ENCODE measurements at regions not wholly inside any gene's neighbourhood (a gene's known extent, or its start where the extent isn't known, plus 50 kb on each side); places are given as distances from the start of the nearest gene placed in this dataset.

GRCh38 chr4:129328162-129328561, 232.2 kb downstream of the C4orf33 start:
- TF ChIP-seq CHD1 (IDR thresholded peaks at IDR 0.05; ENCODE audit: low read depth, low read length) = no peak
- no peak for TF ChIP-seq MAZ (IDR thresholded peaks at IDR 0.05; ENCODE audit: borderline replicate concordance, low read depth, low read length)
- no peak for TF ChIP-seq MXI1 (IDR thresholded peaks at IDR 0.05; ENCODE audit: borderline replicate concordance, low read depth, low read length)
- no peak for TF ChIP-seq FOS (IDR thresholded peaks at IDR 0.05; ENCODE audit: low read depth, low read length)
- TF ChIP-seq POLR2A (IDR thresholded peaks at IDR 0.05; ENCODE audit: low read depth, low read length) = no peak
- TF ChIP-seq BHLHE40 (IDR thresholded peaks at IDR 0.05; ENCODE audit: low read depth, low read length) = no peak
- no peak for TF ChIP-seq RFX5 (IDR thresholded peaks at IDR 0.05; ENCODE audit: low read depth, low read length)
- TF ChIP-seq, protein P1, sequence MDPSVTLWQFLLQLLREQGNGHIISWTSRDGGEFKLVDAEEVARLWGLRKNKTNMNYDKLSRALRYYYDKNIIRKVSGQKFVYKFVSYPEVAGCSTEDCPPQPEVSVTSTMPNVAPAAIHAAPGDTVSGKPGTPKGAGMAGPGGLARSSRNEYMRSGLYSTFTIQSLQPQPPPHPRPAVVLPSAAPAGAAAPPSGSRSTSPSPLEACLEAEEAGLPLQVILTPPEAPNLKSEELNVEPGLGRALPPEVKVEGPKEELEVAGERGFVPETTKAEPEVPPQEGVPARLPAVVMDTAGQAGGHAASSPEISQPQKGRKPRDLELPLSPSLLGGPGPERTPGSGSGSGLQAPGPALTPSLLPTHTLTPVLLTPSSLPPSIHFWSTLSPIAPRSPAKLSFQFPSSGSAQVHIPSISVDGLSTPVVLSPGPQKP (IDR thresholded peaks at IDR 0.05; ENCODE audit: borderline replicate concordance, low read depth, low read length) = no peak
- TF ChIP-seq, protein P2, sequence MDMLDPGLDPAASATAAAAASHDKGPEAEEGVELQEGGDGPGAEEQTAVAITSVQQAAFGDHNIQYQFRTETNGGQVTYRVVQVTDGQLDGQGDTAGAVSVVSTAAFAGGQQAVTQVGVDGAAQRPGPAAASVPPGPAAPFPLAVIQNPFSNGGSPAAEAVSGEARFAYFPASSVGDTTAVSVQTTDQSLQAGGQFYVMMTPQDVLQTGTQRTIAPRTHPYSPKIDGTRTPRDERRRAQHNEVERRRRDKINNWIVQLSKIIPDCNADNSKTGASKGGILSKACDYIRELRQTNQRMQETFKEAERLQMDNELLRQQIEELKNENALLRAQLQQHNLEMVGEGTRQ (IDR thresholded peaks at IDR 0.05; ENCODE audit: low read depth, low read length) = no peak
- no peak for TF ChIP-seq RCOR1 (IDR thresholded peaks at IDR 0.05; ENCODE audit: insufficient replicate concordance, low read length)
- no peak for TF ChIP-seq CEBPB (IDR thresholded peaks at IDR 0.05; ENCODE audit: low read depth, low read length)
- no peak for TF ChIP-seq RAD21 (IDR thresholded peaks at IDR 0.05; ENCODE audit: low read length)
- no peak overlapping the region for H3K14ac ChIP-seq (replicated peaks; ENCODE audit: low read depth, low read length)
- DNase-seq (no peak), ATAC-seq (ENCODE audit: low read depth) (no peak)
- no peak overlapping the region for H3K4me2 ChIP-seq (ENCODE audit: low read depth, low read length)
- no peak overlapping the region for H4K8ac ChIP-seq (ENCODE audit: low read depth in 2 of 2, low read length in 2 of 2)
- H3K4ac ChIP-seq (ENCODE audit: low read depth, low read length) = no peak overlapping the region
- no peak overlapping the region for H2BK15ac ChIP-seq (ENCODE audit: low read depth, low read length)
- H3K9ac ChIP-seq (ENCODE audit: low read depth, low read length) = no peak overlapping the region
- intact Hi-C loops (cut with micrococcal nuclease) (no loop called here), dilution Hi-C loops (cut with HindIII; ENCODE audit: low sequenced_read_pairs, unreplicated experiment) (no loop called here), in situ Hi-C loops (cut with MboI; ENCODE audit: low sequenced_read_pairs) (no loop called here)
- no peak overlapping the region for H2BK120ac ChIP-seq (ENCODE audit: low read depth, low read length)
- H2BK5ac ChIP-seq (ENCODE audit: low read depth, low read length, poor library complexity, severe bottlenecking) = no peak overlapping the region
- no TSS peak for BruUV-seq (replicated peaks)
- no peaks in the 10 kb centered on the region for H3K9me3 ChIP-seq (ENCODE audit: control insufficient read depth, insufficient read depth, low read length)
- ChIA-PET CTCF (no interaction called here), POLR2A (ENCODE audit: unreplicated experiment) (no interaction called here)
- no peaks in the 10 kb centered on the region for H3K79me1 ChIP-seq (ENCODE audit: low read depth in 1 of 2, low read length in 2 of 2)
- H4K91ac ChIP-seq (ENCODE audit: insufficient read depth, low read depth, low read length) = no peak overlapping the region
- no peak overlapping the region for H3K27ac ChIP-seq (ENCODE audit: insufficient read depth, low read length)
- no peak overlapping the region for H2AK9ac ChIP-seq (replicated peaks; ENCODE audit: low read depth, low read length, poor library complexity)
- no peaks in the 10 kb centered on the region for H3K9me1 ChIP-seq (ENCODE audit: insufficient read depth, low read length)
- no peak overlapping the region for H4K5ac ChIP-seq (ENCODE audit: low read depth, low read length)
- no peak overlapping the region for H3K23ac ChIP-seq (ENCODE audit: low read depth, low read length)
- no peak overlapping the region for H2AK5ac ChIP-seq (ENCODE audit: low read depth, low read length)
- no peak overlapping the region for H2BK20ac ChIP-seq (ENCODE audit: low read depth, low read length)
- H3K18ac ChIP-seq (ENCODE audit: low read depth, low read length) = no peak overlapping the region
- H2AFZ ChIP-seq (replicated peaks; ENCODE audit: low read length, poor library complexity) = no peak overlapping the region
- no peaks in the 10 kb centered on the region for H3K4me1 ChIP-seq (ENCODE audit: control insufficient read depth, insufficient read depth, low read length)
- no peaks in the 10 kb centered on the region for H3K27me3 ChIP-seq (ENCODE audit: control insufficient read depth, insufficient read depth, low read length)
- H3K56ac ChIP-seq (ENCODE audit: extremely low read depth, insufficient read depth, low read length) = no peak overlapping the region
- 60% methylated on average over 1 of the region's 3 CpGs; no CpG with 5 or more reads in 1 of the 2 experiments for WGBS, 2 experiments (ENCODE audit: extremely low coverage in 2 of 2, insufficient read length in 1 of 2)
- H4K20me1 ChIP-seq (ENCODE audit: insufficient read depth, low read length) = no peaks in the 10 kb centered on the region
- H3K4me3 ChIP-seq (ENCODE audit: insufficient read depth, low read depth, low read length) = no peak overlapping the region
- H3K36me3 ChIP-seq (ENCODE audit: control insufficient read depth, insufficient read depth, low read length) = no peaks in the 10 kb centered on the region

All from IMR-90 (cell line).